GM21423 (cell line): ENCODE measurements at regions not wholly inside any gene's neighbourhood (a gene's known extent, or its start where the extent isn't known, plus 50 kb on each side); places are given as distances from the start of the nearest gene placed in this dataset.

Experiments
- ATAC-seq: cut with Tn5 transposase; IDR thresholded peaks from one replicate; pipeline ENCODE4 v1.9.1; 2021; ENCODE audit warnings: mild to moderate bottlenecking, moderate library complexity; ENCODE audit not compliant: unreplicated experiment

DNA sequence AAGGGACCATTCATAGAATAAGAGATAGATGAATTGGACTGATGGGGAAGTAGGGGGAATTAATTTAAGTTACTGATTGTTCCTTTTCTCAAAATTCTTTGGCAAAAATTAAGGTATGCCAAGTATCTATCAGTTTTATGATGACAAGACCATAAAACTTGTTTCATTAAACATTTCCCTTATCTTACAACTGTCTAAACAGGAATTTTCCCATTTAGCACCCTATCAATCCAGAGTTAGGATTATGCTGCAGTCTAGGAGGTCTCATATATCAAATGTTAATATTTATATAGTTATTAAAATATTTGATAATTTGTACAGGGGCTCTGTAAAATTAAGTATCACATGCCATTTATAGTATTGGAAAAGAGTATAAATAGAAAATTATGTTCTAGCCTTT lies 51.5 kb upstream of the ARID1B start:
- no peak for ATAC-seq

DNA sequence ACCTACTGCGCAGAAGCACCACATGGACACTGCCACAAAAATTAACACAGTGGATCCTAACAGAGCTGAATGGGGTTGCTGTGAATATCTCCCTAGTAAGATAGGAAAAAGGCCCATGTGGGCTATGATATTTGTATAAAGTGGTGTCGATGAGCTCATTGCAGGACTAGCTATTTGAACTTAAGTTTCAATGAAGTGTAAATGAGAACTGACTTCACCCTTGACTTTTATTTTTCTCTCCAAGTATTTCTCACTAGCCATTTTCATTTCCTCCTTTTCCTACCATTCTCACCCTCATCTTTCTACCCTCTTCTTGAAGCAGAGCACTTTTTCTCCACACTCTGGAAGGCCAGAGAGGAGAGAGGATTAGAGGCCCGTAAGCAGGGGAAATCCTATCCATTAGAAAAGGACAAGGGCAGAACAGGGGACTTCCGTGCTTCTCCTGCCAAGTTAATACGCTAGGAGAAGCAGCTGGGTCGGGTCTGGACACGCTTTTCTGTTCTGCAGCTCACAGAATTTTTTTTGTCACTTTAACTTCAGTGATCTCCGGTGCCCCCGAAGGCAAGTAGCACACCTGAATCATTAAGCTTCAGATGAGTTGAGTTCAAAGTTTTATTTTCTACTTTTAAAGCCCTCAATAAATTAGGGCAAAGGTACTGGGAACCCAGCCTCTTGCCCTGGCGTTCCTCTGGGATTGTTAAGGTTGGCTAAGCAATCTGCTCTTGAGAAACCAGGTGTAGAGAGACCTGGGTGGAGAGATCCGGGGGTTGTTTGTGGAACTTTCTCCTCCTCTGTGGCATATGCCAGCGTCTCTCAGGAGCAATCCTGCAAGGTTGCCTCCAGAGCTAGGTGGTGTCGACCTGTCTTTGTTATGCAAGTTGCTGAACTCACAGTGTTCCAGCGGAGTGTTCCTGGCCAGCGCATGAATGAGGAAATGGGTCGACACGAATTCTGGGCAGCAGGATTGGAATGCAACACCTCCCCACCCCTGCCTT lies 56.2 kb upstream of the ARID1B start:
- ATAC-seq = peak; percentile 50

DNA sequence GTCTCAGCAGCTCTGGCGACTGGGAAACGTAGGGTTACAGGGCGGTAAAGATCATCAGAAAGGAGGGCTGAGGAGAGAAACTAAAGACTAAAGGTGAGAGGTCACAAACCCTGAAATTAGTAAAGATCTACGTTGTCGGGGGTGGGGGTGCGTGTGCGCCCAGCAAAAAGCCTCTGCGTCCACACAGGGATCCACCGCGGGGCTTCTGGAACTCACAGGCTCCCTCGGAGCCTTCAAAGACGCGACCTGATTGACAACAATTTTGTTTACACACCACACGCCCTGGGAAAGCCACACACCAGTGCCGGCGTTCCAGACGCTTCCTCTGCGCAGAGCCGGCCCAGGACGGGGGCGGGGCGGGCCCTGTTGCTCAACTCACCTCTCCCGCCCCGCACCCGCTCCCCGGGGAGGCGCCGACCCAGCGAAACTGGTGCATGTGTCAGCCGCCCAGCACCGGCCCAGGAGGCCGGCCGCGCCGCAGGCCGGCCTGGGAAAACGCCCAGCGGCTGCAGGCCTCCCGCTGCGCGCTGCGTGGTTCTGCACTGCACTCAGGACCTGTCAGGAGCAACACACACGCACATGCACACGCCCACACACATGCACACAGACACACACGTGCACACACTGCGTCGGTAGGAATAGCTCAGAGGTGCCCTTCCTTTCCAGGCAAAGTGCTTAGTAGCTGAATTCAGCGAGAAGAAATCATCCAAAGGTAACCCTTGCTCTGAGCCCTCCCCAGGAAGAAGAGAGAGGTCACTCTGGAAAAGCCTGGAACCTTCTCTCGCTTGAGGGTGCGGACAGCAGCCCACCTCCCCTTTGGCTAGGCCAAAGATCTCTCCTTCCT lies 57.2 kb upstream of the ARID1B start:
- ATAC-seq = peak; percentile 77

DNA sequence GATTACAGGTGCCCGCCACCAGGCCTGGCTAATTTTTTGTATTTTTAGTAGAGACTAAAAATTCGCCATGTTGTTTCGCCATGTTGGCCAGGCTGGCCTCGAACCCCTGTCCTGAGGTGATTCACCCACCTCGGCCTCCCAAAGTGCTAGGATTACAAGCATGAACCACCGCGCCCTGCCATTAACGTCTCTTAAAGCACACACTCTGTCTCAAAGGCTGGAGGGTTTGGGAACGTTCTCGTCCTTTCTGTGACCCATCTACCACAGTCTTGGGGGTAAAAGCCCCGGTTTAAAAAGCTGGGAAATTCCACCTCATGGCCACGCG lies 57.8 kb upstream of the ARID1B start:
- no peak for ATAC-seq

DNA sequence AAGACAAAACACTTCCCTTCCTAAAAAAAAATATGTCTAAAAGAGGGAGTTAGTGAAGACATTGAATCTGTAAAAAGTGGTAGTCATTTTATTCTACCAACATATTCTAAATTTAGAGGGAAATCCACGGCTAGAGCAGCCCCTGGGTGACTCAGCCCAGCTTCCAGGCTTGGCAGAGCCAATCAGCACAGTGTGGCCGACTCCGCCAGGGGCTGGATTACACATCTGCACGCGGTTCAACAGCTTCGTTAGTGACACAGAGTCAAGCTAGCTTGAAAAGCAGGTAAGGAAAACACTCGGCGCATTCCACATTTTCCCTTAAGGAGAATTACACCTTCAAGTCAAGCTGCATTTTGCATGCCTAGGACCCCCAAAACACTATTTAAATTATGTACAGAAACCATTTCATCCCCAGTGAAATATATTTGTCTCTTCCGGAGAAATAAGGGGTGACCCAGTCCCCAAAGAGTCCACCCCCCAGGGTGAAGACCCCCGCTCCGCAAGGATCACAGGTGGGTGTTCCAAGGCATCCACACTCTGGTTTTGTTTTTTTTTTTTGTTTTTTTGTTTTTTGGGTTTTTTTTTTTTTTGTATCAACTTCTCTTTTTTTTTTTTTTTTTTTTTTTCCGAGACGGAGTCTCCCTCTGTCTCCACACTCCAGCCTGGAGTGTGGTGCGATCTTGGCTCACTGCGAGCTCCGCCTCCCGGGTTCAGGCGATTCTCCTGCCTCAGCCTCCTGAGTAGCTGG lies 58.4 kb upstream of the ARID1B start:
- ATAC-seq = no peak

DNA sequence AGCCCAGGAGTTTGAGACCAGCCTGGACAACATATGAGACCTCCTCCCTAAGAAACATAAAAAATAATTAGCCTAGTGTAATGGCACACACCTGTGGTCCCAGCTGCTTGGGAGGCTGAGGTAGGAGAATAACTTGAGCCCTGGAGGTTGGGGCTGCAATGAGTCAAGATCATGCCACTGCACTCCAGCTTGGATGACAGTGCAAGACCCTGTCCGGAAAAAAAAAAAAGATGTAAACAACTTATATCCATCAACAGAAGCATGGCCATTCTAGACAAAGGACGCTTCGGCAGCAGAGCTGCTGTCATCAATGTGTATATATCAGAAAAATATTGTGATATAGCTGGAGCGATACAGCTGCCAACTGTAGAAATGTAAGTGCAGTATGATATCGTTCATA lies 59.6 kb upstream of the ARID1B start:
- ATAC-seq = no peak

DNA sequence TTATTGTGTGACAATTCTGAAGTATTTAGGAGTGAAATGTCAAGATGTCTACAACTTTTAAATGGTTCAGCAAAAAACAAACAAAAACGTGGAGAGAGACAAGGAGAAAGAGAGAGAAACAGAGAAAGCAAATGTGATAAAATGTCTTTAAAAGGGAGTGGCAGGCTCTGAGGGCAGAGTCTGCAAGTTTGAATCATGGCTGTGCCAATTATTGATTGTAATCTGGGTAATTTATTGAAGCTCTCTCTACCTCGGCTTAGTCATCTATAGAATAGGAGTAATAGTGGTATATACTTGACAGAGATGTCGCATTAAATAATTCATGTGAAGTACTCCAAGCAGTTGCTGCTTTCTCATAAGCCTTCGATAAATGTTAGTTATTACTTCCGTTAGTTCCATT lies 61.3 kb upstream of the ARID1B start:
- ATAC-seq = no peak

DNA sequence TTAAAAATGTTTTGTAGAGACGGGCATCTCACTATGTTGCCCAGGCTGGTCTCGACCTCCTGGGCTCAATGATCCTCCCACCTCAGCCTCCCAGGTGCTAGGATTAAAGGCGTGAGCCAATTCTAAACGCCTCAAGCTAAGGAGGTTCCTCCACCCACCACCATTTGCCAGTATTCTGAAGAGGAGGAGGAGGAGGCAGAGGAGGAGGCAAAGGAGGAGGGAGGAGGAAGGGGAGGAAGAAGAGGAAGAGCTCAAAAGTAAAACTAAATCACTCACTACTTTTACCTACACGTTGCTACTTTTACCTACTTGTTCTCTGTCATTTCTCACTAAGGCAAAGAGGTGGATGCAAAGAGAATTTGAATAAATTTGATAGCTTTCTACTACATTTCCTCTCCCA lies 63.6 kb upstream of the ARID1B start:
- ATAC-seq = no peak

DNA sequence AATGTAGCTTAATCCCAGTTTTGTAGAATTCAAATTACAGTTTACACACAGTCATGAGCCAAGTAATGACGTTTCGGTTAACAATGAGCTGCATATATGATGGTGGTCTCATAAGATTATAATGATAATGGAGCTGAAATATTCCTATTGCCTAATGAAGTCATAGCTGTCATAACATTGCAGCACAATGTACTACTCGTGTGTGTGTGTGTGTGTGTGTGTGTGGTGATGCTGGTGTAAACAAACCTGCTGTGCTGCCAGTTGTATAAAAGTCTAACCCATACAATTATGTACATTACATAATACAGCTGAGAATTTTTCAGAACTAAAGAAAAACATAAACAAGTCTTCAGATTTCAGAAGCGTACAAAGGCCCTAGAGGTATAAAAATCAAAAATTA lies 66.7 kb upstream of the ARID1B start:
- ATAC-seq = no peak

DNA sequence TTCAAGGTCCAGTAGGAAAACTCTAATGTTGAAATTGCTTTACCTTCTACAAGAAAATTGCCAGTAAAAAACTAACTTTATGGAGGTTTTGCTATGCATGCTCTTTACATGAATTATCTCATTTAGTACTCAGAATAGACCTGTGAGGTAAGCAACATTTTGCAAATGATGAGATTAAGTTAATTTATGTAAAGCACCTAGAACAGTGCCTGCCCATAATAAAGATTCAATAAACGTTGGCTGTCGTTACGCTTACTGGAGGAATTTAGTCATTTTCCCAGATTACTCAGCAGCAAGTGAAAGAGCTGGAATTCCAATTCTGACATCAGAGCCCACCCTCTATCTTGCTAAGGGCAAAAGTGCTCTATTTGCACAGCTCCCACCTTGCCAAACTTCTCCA lies 69.4 kb upstream of the ARID1B start:
- ATAC-seq = no peak

DNA sequence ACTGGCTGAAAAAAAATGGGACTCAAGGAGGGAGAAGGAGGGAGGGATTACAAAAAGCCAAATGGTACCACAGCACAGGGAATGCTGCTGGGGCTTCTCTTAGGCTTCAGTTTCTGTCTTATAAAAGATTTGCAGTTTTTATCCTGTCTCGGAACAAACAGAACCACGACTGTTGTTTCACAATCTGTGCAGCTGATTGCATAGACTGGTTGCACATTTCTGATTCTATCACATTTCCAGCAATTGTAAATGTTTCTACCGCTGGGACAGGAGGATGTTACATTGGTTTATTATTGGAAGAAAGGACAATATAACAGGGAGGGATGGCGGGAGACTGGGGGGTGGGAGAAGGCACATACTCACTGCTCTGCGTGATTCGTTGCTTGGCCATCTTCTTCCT lies 73.5 kb upstream of the ARID1B start:
- ATAC-seq = no peak

DNA sequence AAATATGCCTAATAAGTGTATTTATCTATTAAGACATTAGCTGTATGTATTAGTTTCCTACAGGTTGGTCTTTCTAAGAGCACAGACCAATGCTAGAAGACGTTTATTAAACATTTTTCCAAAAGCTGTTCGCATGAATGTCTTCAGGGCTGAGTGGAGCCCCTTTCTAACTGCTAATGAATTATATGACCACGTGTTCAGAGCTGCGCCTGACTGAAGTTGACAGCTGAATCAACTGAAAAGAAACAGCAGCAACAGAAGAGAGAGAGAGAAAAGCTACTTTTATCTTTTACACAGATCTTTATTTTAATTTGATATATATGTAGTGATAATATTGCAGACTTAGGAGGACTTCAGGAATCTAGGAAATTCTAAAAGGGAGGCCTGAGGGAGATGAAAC lies 75.2 kb upstream of the ARID1B start:
- ATAC-seq = no peak

DNA sequence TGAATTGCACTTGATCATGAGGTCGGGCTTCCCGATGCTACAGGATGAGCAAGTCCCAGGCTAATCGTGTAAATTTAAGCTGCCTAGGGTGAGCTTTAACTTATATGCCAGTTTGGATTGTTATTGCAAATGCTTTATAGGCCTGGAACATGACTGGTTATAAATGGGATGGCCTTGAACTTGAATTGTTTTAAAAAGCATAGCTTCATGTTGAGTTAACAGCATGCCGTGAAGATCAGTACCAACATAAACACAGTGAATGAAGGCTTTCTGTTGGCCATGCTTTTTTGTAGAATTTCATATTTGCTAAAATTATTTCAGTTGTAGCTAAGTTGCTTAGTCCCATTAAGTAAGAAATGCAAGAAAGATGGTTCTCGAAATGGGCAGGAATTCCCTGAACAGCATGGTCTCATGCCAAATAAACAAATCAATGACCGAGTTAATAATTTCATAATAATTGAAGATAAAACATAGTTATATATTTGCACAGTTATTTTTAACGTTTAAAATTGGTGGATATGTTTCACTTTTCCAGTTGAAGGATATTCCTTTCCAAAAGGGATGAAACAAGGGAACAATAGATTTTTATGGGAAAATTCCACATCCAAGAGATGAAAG lies 76.6 kb upstream of the ARID1B start:
- ATAC-seq = no peak

DNA sequence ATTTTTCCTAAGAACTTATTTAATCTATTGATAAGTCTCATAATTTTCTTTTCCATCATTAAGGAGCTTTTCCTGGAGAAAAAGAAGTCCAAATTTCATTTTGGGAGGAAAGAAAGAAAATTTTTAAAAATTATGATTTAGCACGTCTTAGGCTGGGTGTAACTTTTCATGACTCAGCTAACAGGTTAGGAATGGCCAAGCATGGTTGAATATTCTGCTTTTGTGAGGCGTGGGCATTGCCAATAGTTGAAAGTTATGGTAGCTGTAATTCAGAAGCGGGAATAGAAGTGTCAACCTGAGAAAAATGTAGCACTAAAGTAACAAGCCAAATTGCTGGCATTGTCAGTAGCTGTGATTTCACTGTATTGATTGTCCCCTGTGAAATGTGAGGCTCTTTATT lies 77.2 kb upstream of the ARID1B start:
- ATAC-seq = no peak

DNA sequence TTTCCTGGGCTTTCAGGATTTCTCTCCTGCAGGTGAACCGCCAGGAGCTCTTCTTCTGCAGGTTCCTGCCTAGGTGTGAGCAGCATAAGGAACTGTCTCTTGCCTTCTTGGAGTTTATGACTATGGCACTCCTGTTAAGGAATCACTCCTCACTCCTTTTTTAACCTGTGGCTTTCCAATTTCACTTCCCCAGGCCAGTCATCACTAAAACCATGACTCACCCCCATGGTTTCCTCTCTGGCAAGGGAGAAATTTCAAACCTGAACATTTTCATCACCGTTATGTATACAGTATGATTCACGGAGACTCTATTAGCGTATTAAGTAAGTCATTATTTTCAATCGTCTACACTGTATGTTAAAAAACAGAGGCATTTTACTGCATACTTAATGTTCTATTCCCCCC lies 78.2 kb upstream of the ARID1B start:
- peak; percentile 35 for ATAC-seq

DNA sequence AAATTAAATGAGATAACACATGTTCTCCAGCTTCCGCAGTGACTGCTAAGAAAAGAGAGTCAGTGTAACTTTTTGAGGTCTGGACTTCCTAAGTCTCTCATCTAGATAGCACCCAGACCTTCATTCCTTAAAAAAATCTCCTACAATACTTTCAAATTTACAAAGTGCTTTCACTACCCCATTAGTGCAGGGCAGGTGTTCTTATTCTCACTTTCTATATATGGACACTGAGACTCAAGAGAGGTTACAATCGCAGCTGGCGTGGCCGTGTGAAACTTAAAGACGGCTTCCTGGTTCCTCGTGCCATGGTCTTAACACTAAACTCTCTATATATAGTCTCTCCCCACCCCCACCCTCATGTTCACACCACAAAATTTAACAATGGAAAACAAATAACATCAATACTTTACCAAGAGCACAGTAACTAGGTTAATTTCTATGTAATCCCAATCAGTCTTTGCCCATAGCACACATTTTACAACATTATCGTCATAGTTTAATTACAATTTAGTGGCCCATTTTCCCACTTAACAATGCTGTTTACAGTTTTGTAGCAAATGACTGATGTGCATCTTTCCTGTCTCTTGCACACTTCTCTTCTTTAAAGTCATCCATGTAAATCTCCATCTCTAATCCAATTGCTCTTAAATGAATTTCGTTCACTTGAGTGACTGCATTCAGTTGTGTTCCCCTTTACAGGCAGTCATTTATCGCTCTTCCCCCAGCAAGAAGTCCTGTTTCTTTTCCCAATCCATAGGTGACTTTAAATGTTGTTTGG lies 78.8 kb upstream of the ARID1B start:
- ATAC-seq = peak; percentile 74

DNA sequence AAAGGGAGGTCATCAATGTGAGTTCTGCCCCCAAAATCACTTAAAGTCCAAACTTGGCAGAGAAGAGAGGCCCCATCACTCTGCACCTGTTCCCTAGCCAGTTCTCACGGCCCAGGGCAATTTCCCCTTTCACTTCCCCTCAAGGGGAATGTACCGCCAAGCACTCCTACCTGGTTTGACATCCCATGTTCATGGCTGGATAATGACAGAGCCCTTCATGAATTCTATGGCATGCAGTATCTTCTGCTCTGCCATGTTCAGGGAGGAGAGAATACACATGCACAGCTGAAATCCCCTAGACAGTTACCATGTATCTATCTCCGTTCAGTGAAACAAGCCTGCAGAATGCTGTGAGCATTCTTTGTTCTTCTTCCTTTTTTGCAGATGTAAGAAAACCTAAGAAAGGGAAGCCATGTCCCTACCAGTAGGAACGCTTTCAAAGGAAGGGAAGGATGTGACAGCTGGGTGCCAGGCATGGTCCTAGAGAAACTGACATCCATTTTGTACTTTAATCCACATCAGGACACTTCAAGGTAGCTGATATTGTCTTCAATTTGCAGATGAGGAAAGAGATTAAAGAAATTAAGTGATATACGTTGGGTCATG lies 79.8 kb upstream of the ARID1B start:
- ATAC-seq = peak; percentile 40

DNA sequence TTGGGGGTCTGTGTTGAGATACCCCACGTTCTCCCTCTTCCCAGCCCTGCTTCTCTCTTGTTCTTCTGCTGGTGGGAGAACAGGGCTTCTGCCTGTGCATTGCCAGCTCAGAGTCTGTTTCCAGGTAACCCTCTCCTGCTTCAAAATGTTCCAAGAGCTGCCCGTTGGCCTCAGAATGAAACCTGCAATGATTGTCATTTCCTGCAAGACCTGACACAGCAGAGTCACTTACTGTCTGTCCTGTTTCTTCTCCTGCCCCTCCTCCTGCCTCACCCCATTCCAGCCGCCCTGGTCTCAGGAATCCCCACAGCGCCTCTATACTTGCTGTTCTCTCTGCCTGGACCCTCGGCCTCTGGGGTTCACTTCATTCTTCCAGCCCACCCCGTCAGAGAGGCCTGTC lies 81.4 kb upstream of the ARID1B start:
- no peak for ATAC-seq

DNA sequence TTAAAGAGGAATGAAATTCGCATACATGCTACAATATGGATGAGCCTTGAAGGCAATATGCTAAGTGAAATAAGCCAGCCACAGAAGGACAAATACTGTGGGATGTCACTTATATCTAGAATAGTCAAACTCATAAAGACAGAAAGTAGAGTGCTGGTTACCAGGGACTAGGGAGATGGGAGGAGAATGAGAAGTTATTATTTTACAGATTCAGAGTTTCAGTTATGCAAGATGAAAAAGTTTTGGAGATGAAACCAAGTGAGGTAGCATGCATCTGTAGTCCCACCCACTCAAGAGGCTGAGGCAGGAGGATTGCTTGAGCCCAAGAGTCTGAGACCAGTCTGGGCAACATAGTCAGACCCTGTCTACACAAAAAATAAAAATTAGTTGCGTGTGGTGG lies 82.5 kb upstream of the ARID1B start:
- ATAC-seq = no peak

DNA sequence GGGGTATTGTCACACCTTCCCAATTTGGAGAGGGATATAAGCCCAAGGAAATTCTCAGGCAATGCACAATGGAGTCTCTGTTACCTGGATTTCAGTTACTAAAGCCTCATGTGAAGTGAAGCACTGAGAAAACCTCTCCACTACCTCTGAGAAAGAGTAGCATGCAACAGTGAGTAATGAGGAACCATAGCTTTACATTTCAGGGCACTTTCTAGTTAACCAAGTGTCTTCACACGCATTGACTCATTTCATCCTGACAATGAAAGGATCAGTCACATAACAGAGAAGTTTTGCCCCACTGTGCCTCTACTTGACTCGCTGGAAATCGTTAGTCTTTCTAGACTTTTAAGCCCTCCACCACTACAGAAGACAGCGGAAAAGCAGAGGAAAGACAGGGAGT lies 86.2 kb upstream of the ARID1B start:
- peak; percentile 58 for ATAC-seq
